GM12878 (cell line): ENCODE measurements at regions not wholly inside any gene's neighbourhood (a gene's known extent, or its start where the extent isn't known, plus 50 kb on each side); places are given as distances from the start of the nearest gene placed in this dataset.

ENCODE experiments used
- ATAC-seq: fragments of 200-7000 bp; cut with Tn5 transposase; 3 replicates; pipeline ENCODE4 v1.9.1; 2020; ENCODE audit warnings: mild to moderate bottlenecking, moderate library complexity
- BruUV-seq: library from RNA; stranded (reverse); fragments of 400-500 nt; replicated peaks from 2 replicates; lab custom pipeline; 2021; lab: Mats Ljungman, UMichigan
- CTCF ChIA-PET: fragments of 300-600 bp; sonication (Branson Sonifier 250); formaldehyde crosslinking; extraction: SDS; loops from one replicate; lab custom pipeline; 2021; ENCODE audit warnings: inconsistent platforms; lab: Yijun Ruan, JAX
- POLR2A ChIA-PET: fragments of 350-600 bp; formaldehyde crosslinking; extraction: SDS; loops from one replicate; lab custom pipeline; 2021; ENCODE audit warnings: inconsistent platforms; lab: Charles Lee
- RAD21 ChIA-PET: fragments of 300-600 bp; sonication (Branson Sonifier 250); formaldehyde crosslinking; loops from one replicate; lab custom pipeline; 2023; ENCODE audit warnings: antibody characterized with exemption; ENCODE audit not compliant: unreplicated experiment; lab: Charles Lee
- SMC1A ChIA-PET: fragments of 300-600 bp; sonication (Branson Sonifier 250); formaldehyde crosslinking; loops from one replicate; lab custom pipeline; 2023; ENCODE audit not compliant: unreplicated experiment, uncharacterized antibody; lab: Charles Lee
- DNase-seq: peaks from one replicate; pipeline ENCODE4 v3.0.0-alpha.2; 2011; ENCODE audit warnings: low read depth, low spot score
- FAIRE-seq: peaks from 3 replicates; lab custom pipeline; 2011; peaks lifted over from hg19 to GRCh38; lab: Jason Lieb, UNC
- H2AFZ ChIP-seq: 2 replicates; pipeline ENCODE4 v1.6.0; 2011; ENCODE audit warnings: low read depth, low read length, control low read depth; ENCODE audit not compliant: control insufficient read depth
- H3K27ac ChIP-seq: 2 replicates; pipeline ENCODE4 v1.5.1; 2011; ENCODE audit warnings: control low read depth; ENCODE audit not compliant: control insufficient read depth, insufficient read depth
- H3K27me3 ChIP-seq, 2 experiments: replicated peaks in 1 of 2; 2 replicates each; pipeline versions ENCODE4 v1.6.0 to v1.6.1; 2011; ENCODE audit warnings: low read length in 1 of 2; ENCODE audit not compliant: control insufficient read depth in 2 of 2, insufficient read depth in 2 of 2
- H3K36me3 ChIP-seq, 2 experiments: 2 replicates each; pipeline ENCODE4 v1.5.1; 2011; ENCODE audit warnings: low read length in 1 of 2; ENCODE audit not compliant: control insufficient read depth in 2 of 2, insufficient read depth in 2 of 2
- H3K4me1 ChIP-seq: 2 replicates; pipeline ENCODE4 v1.6.1; 2011; ENCODE audit warnings: mild to moderate bottlenecking, low read length, moderate library complexity, mixed read lengths; ENCODE audit not compliant: control insufficient read depth, insufficient read depth
- H3K4me2 ChIP-seq: 2 replicates; pipeline ENCODE4 v1.6.0; 2011; ENCODE audit warnings: control low read depth; ENCODE audit not compliant: control insufficient read depth, insufficient read depth
- H3K4me3 ChIP-seq: fragments of 200-600 bp; sonication (generic); 2 replicates; pipeline ENCODE4 v1.5.1; 2016
- H3K79me2 ChIP-seq: 2 replicates; pipeline ENCODE4 v1.6.0; 2011; ENCODE audit warnings: low read length; ENCODE audit not compliant: control insufficient read depth, insufficient read depth
- H3K9ac ChIP-seq: 2 replicates; pipeline ENCODE4 v1.8.0; 2011; ENCODE audit warnings: low read length, control low read depth, mixed read lengths; ENCODE audit not compliant: control insufficient read depth, insufficient read depth
- H3K9me3 ChIP-seq: replicated peaks from 3 replicates; pipeline ENCODE4 v1.5.1; 2011; ENCODE audit warnings: mild to moderate bottlenecking, low read length; ENCODE audit not compliant: control insufficient read depth, insufficient read depth
- H4K20me1 ChIP-seq: 2 replicates; pipeline ENCODE4 v1.6.0; 2011; ENCODE audit not compliant: control insufficient read depth, insufficient read depth
- ATF3 ChIP-seq: IDR thresholded peaks from 2 replicates; pipeline ENCODE4 v1.6.1; 2011; ENCODE audit warnings: low read depth, mild to moderate bottlenecking, low read length, moderate library complexity, borderline replicate concordance; ENCODE audit errors: extremely low read depth
- BRCA1 ChIP-seq: IDR thresholded peaks from 2 replicates; pipeline ENCODE4 v1.6.1; 2011; ENCODE audit warnings: low read depth, low read length, improper control_type of control experiment
- CREB1 ChIP-seq: IDR thresholded peaks from 2 replicates; pipeline ENCODE4 v1.6.1; 2012; ENCODE audit warnings: low read depth, mild to moderate bottlenecking, inconsistent platforms
- GABPA ChIP-seq: IDR thresholded peaks from 2 replicates; pipeline ENCODE4 v1.6.1; 2014; ENCODE audit warnings: antibody characterized with exemption, low read depth, mild to moderate bottlenecking, inconsistent platforms
- NFYA ChIP-seq: IDR thresholded peaks from 2 replicates; pipeline ENCODE4 v1.6.1; 2011; ENCODE audit warnings: low read depth, mild to moderate bottlenecking, low read length, improper control_type of control experiment, borderline replicate concordance
- SMAD1 ChIP-seq: fragments of 450-650 bp; IDR thresholded peaks from 2 replicates; pipeline ENCODE4 v1.6.1; 2018; ENCODE audit warnings: mild to moderate bottlenecking, low read depth; ENCODE audit not compliant: partially characterized antibody
- STAT3 ChIP-seq: IDR thresholded peaks from 2 replicates; pipeline ENCODE4 v1.6.1; 2011; ENCODE audit warnings: low read depth, low read length, improper control_type of control experiment
- TBL1XR1 ChIP-seq: IDR thresholded peaks from 2 replicates; pipeline ENCODE4 v1.6.1; 2012; ENCODE audit warnings: low read depth, low read length, improper control_type of control experiment
- ZNF24 ChIP-seq: fragments of 450-650 bp; IDR thresholded peaks from 2 replicates; pipeline ENCODE4 v1.6.1; 2017; ENCODE audit warnings: antibody characterized with exemption, mild to moderate bottlenecking
- WGBS: methylation state at CpG from one replicate; pipeline ENCODE4 v1.1.6; 2016; ENCODE audit warnings: low lambda C conversion rate; ENCODE audit not compliant: insufficient replicate concordance, insufficient coverage; ENCODE audit errors: missing lambda C conversion rate; 5-methylcytosine and 5-hydroxymethylcytosine counted together
- in situ Hi-C: fragments of 300-500 bp; cut with MboI; formaldehyde crosslinking; loops from 9 replicates; pipeline ENCODE4 v1.14.3; 2018; ENCODE audit warnings: mixed read lengths
- intact Hi-C: fragments of 100-400 bp; cut with micrococcal nuclease; formaldehyde crosslinking; loops from one replicate; pipeline ENCODE4 v1.14.2; 2022; ENCODE audit not compliant: unreplicated experiment
- TF ChIP-seq, protein P1 (sequence below): fragments of 150-350 bp; IDR thresholded peaks from 2 replicates; pipeline ENCODE4 v1.6.1; 2016; ENCODE audit warnings: low read depth, low read length
- TF ChIP-seq, protein P2 (sequence below): fragments of 450-650 bp; IDR thresholded peaks from 2 replicates; pipeline ENCODE4 v1.6.1; 2017; ENCODE audit warnings: mild to moderate bottlenecking
- TF ChIP-seq, protein P3 (sequence below): IDR thresholded peaks from 2 replicates; pipeline ENCODE4 v1.6.1; 2011; ENCODE audit warnings: low read depth, low read length, improper control_type of control experiment, borderline replicate concordance

DNA sequence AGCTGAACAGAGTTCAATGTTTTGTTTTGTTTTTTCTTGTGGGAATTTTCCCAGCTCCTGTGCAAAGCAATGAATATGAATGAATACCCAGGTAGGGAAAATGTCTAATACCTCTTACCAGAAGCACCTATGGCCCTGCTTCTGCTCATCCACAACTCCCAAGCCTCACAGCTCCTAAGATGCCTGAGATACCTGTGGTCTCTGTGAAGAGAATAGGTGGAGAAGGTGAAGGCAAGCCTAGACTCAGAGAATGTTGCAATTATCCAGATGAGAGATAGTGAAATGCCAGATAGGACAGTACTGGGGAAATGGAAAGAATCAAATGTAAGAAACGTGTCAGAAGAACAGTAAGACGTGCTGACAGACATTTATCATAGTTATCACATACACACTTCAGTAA lies 70.2 kb upstream of the NOCT start (continued):
- TF ChIP-seq, protein P1, sequence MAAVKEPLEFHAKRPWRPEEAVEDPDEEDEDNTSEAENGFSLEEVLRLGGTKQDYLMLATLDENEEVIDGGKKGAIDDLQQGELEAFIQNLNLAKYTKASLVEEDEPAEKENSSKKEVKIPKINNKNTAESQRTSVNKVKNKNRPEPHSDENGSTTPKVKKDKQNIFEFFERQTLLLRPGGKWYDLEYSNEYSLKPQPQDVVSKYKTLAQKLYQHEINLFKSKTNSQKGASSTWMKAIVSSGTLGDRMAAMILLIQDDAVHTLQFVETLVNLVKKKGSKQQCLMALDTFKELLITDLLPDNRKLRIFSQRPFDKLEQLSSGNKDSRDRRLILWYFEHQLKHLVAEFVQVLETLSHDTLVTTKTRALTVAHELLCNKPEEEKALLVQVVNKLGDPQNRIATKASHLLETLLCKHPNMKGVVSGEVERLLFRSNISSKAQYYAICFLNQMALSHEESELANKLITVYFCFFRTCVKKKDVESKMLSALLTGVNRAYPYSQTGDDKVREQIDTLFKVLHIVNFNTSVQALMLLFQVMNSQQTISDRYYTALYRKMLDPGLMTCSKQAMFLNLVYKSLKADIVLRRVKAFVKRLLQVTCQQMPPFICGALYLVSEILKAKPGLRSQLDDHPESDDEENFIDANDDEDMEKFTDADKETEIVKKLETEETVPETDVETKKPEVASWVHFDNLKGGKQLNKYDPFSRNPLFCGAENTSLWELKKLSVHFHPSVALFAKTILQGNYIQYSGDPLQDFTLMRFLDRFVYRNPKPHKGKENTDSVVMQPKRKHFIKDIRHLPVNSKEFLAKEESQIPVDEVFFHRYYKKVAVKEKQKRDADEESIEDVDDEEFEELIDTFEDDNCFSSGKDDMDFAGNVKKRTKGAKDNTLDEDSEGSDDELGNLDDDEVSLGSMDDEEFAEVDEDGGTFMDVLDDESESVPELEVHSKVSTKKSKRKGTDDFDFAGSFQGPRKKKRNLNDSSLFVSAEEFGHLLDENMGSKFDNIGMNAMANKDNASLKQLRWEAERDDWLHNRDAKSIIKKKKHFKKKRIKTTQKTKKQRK, result no peak
- TF ChIP-seq STAT3 (no peak), TBL1XR1 (no peak), SMAD1 (no peak), ZNF24 (no peak)
- TF ChIP-seq, protein P2, sequence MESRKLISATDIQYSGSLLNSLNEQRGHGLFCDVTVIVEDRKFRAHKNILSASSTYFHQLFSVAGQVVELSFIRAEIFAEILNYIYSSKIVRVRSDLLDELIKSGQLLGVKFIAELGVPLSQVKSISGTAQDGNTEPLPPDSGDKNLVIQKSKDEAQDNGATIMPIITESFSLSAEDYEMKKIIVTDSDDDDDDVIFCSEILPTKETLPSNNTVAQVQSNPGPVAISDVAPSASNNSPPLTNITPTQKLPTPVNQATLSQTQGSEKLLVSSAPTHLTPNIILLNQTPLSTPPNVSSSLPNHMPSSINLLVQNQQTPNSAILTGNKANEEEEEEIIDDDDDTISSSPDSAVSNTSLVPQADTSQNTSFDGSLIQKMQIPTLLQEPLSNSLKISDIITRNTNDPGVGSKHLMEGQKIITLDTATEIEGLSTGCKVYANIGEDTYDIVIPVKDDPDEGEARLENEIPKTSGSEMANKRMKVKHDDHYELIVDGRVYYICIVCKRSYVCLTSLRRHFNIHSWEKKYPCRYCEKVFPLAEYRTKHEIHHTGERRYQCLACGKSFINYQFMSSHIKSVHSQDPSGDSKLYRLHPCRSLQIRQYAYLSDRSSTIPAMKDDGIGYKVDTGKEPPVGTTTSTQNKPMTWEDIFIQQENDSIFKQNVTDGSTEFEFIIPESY, result no peak

DNA sequence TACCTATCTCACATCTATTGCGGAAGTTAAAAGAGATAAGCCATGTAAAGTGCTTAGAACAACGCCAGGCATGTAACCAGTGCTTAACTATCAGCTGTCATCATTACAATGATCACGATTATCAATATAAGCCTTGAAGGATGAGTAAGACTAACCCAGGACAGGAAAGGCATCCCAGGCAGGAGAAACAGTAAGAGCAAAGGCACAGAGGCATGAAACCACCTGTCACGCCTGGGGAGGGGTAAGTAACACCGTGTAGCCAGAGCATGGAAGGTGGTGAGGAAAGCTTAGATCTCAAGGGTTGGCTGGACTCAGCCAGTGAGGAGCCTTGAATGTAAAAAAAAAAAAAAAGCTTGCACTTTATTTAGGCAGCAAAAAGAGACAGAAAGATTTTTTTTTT lies 71.7 kb upstream of the NOCT start:
- WGBS, result 41% methylated on average over 5 of the region's 5 CpGs
- ChIA-PET SMC1A (no interaction called here), POLR2A (interaction anchor here (0.6 kb wide), 1 partner anchor 135 kb away, joined by 3 read pairs; no protein-coding TSS in a partner anchor), CTCF (interaction anchor here (0.6 kb wide), 1 partner anchor 82 kb away, joined by 3 read pairs; no protein-coding TSS in a partner anchor), RAD21 (no interaction called here)
- no peak overlapping the region for H3K4me3 ChIP-seq
- H2AFZ ChIP-seq, result no peak overlapping the region
- FAIRE-seq (no peak), ATAC-seq (no peak), DNase-seq (no peak)
- H3K4me1 ChIP-seq, result no peaks in the 10 kb centered on the region
- intact Hi-C loops (no loop called here), in situ Hi-C loops (no loop called here)
- TF ChIP-seq CREB1 (no peak), GABPA (no peak), ATF3 (no peak), BRCA1 (no peak), NFYA (no peak)
- TF ChIP-seq, protein P3, sequence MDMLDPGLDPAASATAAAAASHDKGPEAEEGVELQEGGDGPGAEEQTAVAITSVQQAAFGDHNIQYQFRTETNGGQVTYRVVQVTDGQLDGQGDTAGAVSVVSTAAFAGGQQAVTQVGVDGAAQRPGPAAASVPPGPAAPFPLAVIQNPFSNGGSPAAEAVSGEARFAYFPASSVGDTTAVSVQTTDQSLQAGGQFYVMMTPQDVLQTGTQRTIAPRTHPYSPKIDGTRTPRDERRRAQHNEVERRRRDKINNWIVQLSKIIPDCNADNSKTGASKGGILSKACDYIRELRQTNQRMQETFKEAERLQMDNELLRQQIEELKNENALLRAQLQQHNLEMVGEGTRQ, result no peak
- no peaks in the 10 kb centered on the region for H4K20me1 ChIP-seq
- H3K27ac ChIP-seq, result no peak overlapping the region
- H3K79me2 ChIP-seq, result no peaks in the 10 kb centered on the region
- H3K4me2 ChIP-seq, result no peak overlapping the region
- BruUV-seq, result no TSS peak
- H3K27me3 ChIP-seq, result no peaks in the 10 kb centered on the region
- H3K9me3 ChIP-seq, result no peaks in the 10 kb centered on the region
- H3K9ac ChIP-seq, result no peak overlapping the region
- no peaks in the 10 kb centered on the region for H3K36me3 ChIP-seq
